NT2/D1 (cell line): ENCODE measurements at regions not wholly inside any gene's neighbourhood (a gene's known extent, or its start where the extent isn't known, plus 50 kb on each side); places are given as distances from the start of the nearest gene placed in this dataset.

Experiments used
- DNase-seq: peaks from one replicate; pipeline ENCODE4 v3.0.0-alpha.2; 2011; ENCODE audit warnings: low read depth, low spot score
- H3K27me3 ChIP-seq: 2 replicates; pipeline ENCODE4 v1.6.0; 2011; ENCODE audit warnings: mild to moderate bottlenecking; ENCODE audit not compliant: insufficient read length, insufficient read depth
- H3K36me3 ChIP-seq: 2 replicates; pipeline ENCODE4 v1.6.1; 2011; ENCODE audit warnings: mild to moderate bottlenecking, low read length, mixed read lengths; ENCODE audit not compliant: insufficient read depth, insufficient read length
- H3K4me1 ChIP-seq: 2 replicates; pipeline ENCODE4 v1.5.1; 2011; ENCODE audit not compliant: insufficient read depth, insufficient read length
- H3K4me3 ChIP-seq: 2 replicates; pipeline ENCODE4 v1.5.1; 2011; ENCODE audit warnings: low read depth; ENCODE audit not compliant: insufficient read length
- H3K9ac ChIP-seq: 2 replicates; pipeline ENCODE4 v1.6.0; 2011; ENCODE audit warnings: low read depth; ENCODE audit not compliant: insufficient read length
- H3K9me3 ChIP-seq: 2 replicates; pipeline ENCODE4 v1.5.1; 2011; ENCODE audit warnings: mild to moderate bottlenecking, low read length; ENCODE audit not compliant: insufficient read depth
- SUZ12 ChIP-seq: IDR thresholded peaks from 2 replicates; pipeline ENCODE4 v1.6.1; 2011; ENCODE audit not compliant: insufficient read length, insufficient read depth; ENCODE audit errors: extremely low read depth
- YY1 ChIP-seq: IDR thresholded peaks from 2 replicates; pipeline ENCODE4 v1.6.1; 2011; ENCODE audit not compliant: insufficient read length, insufficient read depth
- ZNF274 ChIP-seq: IDR thresholded peaks from 2 replicates; pipeline ENCODE4 v1.6.1; 2011; ENCODE audit warnings: mild to moderate bottlenecking, low read depth, low read length

GRCh38 chr1:2965676-2966075, 55.6 kb upstream of the ACTRT2 start:
- Histone ChIP-seq H3K27me3 (no peaks in the 10 kb centered on the region), H3K4me3 (no peak overlapping the region), H3K9me3 (no peaks in the 10 kb centered on the region), H3K9ac (no peak overlapping the region), H3K4me1 (peaks cover 3% of the 10 kb centered on the region), H3K36me3 (no peaks in the 10 kb centered on the region)
- TF ChIP-seq SUZ12 (no peak), ZNF274 (no peak), YY1 (no peak)
- no peak for DNase-seq

GRCh38 chr1:2966449-2967328, 54.6 kb upstream of the ACTRT2 start:
- H3K4me3 ChIP-seq, result no peak overlapping the region
- H3K9ac ChIP-seq, result no peak overlapping the region
- no peak for TF ChIP-seq ZNF274
- TF ChIP-seq SUZ12, result no peak
- TF ChIP-seq YY1, result no peak
- H3K4me1 ChIP-seq, result peaks cover 3% of the 10 kb centered on the region
- H3K27me3 ChIP-seq, result no peaks in the 10 kb centered on the region
- no peaks in the 10 kb centered on the region for H3K9me3 ChIP-seq
- no peak for DNase-seq
- no peaks in the 10 kb centered on the region for H3K36me3 ChIP-seq

GRCh38 chr1:2967329-2967725, 53.9 kb upstream of the ACTRT2 start:
- no peaks in the 10 kb centered on the region for H3K27me3 ChIP-seq
- no peak for DNase-seq
- H3K9me3 ChIP-seq, result no peaks in the 10 kb centered on the region
- no peak overlapping the region for H3K4me3 ChIP-seq
- H3K9ac ChIP-seq, result no peak overlapping the region
- H3K4me1 ChIP-seq, result peaks cover 3% of the 10 kb centered on the region
- no peaks in the 10 kb centered on the region for H3K36me3 ChIP-seq
- TF ChIP-seq SUZ12 (no peak), ZNF274 (no peak), YY1 (no peak)

GRCh38 chr1:2967881-2968280, 53.4 kb upstream of the ACTRT2 start:
- Histone ChIP-seq H3K9me3 (no peaks in the 10 kb centered on the region), H3K9ac (no peak overlapping the region), H3K4me1 (peaks cover 3% of the 10 kb centered on the region), H3K4me3 (no peak overlapping the region), H3K27me3 (no peaks in the 10 kb centered on the region), H3K36me3 (no peaks in the 10 kb centered on the region)
- DNase-seq, result no peak
- TF ChIP-seq ZNF274 (no peak), SUZ12 (no peak), YY1 (no peak)

GRCh38 chr1:2968471-2968881, 52.8 kb upstream of the ACTRT2 start:
- peaks cover 3% of the 10 kb centered on the region for H3K4me1 ChIP-seq
- H3K9me3 ChIP-seq, result no peaks in the 10 kb centered on the region
- H3K27me3 ChIP-seq, result no peaks in the 10 kb centered on the region
- DNase-seq, result no peak
- H3K4me3 ChIP-seq, result no peak overlapping the region
- H3K9ac ChIP-seq, result no peak overlapping the region
- TF ChIP-seq YY1 (no peak), ZNF274 (no peak), SUZ12 (no peak)
- no peaks in the 10 kb centered on the region for H3K36me3 ChIP-seq

- H3K4me3 ChIP-seq, result no peak overlapping the region
- peak overlapping the region; percentile 64 for H3K9ac ChIP-seq
- no peaks in the 10 kb centered on the region for H3K36me3 ChIP-seq
- no peaks in the 10 kb centered on the region for H3K9me3 ChIP-seq
- TF ChIP-seq SUZ12 (no peak), YY1 (no peak), ZNF274 (no peak)
- no peak for DNase-seq
- H3K27me3 ChIP-seq, result no peaks in the 10 kb centered on the region
- peaks cover 3% of the 10 kb centered on the region for H3K4me1 ChIP-seq
Observed at GRCh38 chr1:2969011-2969844, 52.0 kb upstream of the ACTRT2 start.

- H3K36me3 ChIP-seq, result no peaks in the 10 kb centered on the region
- TF ChIP-seq ZNF274 (no peak), SUZ12 (no peak)
- H3K9ac ChIP-seq, result no peak overlapping the region
- no peaks in the 10 kb centered on the region for H3K27me3 ChIP-seq
- DNase-seq, result no peak
- peaks cover 3% of the 10 kb centered on the region for H3K4me1 ChIP-seq
- H3K9me3 ChIP-seq, result no peaks in the 10 kb centered on the region
- no peak overlapping the region for H3K4me3 ChIP-seq
Observed at GRCh38 chr1:2969845-2970291, 51.4 kb upstream of the ACTRT2 start.
